CD4-positive, alpha-beta T cell treated with Interleukin-6 for 4 hours (primary cell): ENCODE measurements at regions not wholly inside any gene's neighbourhood (a gene's known extent, or its start where the extent isn't known, plus 50 kb on each side); places are given as distances from the start of the nearest gene placed in this dataset.

Experiments used
- DNase-seq: peaks from one replicate; pipeline ENCODE4 v3.0.0-alpha.2; 2020; ENCODE audit warnings: mixed read lengths

- no peak for DNase-seq
Observed at GRCh38 chr2:120555092-120555491, 180.6 kb upstream of the GLI2 start.

DNA sequence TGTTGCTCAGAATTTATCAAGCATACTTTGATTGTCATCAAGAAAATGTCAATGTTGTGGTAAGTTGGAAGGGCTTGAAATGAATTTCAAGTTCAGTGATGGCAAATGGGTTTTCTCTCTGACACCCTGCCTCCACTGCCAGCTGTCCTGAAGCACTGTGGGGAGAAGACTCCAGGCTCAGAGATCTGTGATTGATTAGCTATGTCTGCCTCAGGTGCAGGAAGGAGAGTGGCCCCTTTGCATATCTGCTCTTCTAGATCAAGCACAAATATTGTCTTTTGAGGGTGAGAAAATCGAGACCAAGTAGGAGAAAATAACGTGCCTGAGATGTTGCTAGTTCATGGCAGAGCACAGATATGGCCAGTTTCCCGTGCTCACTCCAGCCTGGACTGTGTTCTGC is 178.8 kb upstream of the GLI2 start:
- no peak for DNase-seq

GRCh38 chr2:120558847-120559246 is 176.8 kb upstream of the GLI2 start:
- DNase-seq = no peak

- no peak for DNase-seq
Observed at GRCh38 chr2:120559401-120559800, 176.3 kb upstream of the GLI2 start.

DNA sequence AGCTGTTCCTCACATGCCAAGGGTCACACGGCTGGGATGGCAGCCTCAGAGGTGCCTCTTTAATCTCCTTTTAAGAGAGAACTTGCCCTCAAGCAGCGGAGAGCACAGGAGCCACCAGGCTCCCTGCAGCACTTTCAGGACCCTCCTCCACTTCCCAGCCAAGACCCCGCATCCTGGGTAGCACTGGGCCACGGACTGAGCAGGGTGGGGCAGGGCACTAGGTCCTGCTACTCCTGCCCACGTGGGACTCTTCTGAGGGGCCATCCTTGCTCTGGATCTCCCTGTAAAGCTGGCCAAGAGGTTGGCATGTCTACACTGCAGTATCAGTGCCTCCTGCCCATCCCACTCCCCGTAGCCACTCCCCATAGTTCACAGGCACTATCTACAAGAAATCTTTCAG is 175.3 kb upstream of the GLI2 start:
- no peak for DNase-seq

DNA sequence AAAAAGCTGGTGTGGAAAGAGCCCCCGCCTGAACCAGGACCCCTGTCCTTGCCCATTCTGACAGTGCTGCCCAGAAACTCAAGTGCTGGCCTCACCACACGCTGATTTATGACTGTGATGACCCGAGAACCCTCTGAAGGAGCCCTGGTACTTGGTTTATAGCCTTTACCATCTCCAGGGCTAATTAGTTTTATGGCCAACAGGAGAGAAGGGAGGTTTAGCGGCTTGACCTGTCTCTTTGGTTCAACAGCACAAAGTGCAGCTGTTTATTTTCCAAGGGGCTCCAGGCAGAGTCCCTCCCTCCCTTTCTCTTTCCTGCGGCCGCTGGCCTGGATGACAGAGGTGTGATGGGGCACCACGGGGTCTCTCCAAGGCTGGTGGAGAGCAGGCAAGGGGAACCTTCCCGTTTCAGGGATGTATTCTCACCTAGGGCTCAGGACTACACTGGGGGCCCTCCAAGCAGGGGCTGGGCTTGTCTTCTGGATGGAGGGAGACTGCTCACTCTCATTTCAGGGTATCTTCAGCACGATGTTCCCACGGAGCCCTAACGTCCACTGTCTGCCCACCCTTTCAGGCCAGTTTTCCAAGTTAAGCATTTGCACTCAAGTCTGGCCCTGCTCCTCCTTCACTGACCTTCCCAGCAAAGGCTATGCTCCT is 174.2 kb upstream of the GLI2 start:
- DNase-seq = no peak

- DNase-seq = no peak
Observed at GRCh38 chr2:120562218-120563005, 173.3 kb upstream of the GLI2 start.

DNA sequence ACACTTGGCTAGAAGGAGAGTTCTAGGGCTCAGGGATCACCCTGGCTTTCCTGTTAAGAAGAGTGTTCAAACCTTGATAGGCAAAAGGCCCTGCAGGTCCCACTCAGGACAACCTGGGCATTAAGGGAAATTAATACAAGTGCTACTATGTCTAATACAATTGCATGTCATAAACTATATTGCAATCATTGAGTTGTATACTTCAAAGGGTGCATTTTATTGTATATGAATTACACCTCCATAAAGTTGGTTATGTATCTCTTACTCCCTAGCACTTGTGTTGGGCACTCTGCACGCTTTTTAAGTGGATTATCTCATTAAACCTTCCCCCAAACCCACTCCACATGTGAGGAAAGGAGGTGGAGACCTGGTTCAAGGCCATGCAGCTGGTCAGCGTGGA is 172.1 kb upstream of the GLI2 start:
- no peak for DNase-seq

- DNase-seq = no peak
Observed at GRCh38 chr2:120564213-120565094, 171.2 kb upstream of the GLI2 start.

- no peak for DNase-seq
Observed at GRCh38 chr2:120565095-120565460, 170.6 kb upstream of the GLI2 start.

GRCh38 chr2:120565929-120566328 is 169.7 kb upstream of the GLI2 start:
- DNase-seq = no peak

GRCh38 chr2:120566331-120567035 is 169.2 kb upstream of the GLI2 start:
- DNase-seq = no peak

DNA sequence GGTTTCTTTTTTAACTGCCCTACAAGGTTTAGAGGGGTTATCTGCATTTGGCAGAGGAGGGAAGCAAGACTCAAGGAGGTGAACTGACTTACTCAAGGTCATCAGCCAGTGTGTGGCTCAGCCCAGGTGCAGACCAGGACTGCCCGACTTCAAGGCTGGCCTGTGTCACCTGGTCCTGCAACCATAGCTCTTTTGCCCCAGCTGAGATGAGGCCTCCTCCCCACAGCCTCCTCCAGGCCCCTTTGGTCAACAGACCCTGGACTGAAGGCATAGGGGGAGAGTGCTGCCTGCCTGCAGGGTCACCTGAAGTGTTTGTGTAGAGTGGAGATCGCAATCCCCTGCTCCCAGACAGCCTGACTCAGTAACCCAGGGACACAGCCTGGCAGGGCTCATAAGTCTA is 168.5 kb upstream of the GLI2 start:
- no peak for DNase-seq

DNA sequence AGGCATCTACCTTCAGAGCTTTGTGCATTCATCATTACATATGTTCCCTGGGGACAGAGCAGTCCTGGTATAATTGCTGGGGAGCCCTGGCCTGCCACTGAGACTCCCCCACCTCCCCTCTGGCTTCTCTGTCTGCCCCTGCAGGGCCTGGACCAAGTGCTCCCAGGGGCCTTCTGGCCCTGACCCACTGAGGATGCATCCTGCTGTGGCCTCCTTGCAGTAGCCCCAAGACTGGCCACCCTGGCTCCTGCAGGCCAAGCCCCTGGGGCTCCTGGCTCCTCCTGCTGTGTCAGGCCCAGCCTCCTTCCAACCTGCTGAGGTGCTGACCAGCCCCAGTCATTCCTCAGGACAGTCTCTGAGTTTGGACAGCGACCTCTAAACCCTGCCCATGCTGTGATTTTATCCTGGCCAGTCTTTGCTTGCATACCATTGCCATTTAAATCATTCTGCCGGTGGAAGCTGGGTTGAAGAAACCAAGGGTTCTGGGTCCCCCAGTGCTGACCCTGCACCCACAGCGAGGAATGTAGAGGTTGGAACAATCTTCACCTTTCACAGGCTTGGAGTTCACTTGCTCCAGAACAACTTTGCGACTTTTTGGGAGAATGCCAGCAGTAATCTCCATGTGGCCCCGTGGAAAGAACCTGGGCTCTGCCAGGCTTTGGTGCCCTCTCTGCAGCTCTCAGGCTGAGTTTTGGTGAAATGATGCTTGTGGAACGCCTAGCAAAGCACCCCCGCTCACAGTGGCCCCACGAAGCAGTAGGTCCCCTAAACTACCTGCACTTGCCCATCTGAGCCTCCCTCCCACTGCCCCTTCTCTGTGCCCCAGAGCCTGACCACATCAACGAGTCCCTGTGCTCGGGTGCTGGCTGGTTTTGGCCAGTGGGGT is 167.3 kb upstream of the GLI2 start:
- no peak for DNase-seq

GRCh38 chr2:120568975-120569268 is 166.7 kb upstream of the GLI2 start:
- DNase-seq = no peak

DNA sequence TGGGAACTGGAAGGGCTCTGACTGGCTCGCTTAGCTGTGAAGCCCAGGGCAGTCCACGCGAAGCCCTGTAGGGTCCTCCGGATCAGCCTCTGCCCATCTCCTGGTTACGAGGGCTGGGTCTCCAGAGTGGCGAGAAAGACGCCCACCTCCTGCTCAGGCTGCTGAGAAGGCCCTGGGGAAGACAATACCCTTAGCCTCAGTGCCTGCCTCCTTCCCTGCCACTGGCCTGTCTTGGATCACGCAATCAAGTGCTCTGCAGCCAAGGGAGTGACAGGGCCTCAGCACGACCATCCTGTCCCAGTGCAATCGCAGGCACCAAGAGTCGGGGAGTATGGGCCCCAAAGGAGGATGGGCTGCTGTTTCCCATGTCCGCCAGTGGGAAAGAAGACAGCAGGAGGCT is 165.7 kb upstream of the GLI2 start:
- DNase-seq = no peak

DNA sequence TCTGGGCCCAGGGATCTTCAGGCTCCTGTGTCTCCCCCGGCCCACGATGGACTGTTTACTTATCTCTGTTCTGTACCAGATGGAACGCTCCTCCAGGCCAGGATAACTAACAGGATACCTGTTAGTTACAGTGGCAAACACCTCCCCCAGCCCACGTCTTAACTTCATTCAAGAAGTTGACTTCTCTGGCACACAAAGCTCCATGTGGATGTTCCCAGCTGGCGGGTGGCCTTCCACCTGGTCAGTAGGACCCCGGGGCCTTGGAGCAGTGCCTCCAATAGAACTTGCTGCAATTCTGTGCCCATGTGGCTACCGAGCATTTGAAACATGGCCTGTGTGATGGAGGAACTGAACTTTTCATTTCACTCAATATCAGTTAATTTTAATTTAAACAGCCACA is 165.1 kb upstream of the GLI2 start:
- DNase-seq = no peak

DNA sequence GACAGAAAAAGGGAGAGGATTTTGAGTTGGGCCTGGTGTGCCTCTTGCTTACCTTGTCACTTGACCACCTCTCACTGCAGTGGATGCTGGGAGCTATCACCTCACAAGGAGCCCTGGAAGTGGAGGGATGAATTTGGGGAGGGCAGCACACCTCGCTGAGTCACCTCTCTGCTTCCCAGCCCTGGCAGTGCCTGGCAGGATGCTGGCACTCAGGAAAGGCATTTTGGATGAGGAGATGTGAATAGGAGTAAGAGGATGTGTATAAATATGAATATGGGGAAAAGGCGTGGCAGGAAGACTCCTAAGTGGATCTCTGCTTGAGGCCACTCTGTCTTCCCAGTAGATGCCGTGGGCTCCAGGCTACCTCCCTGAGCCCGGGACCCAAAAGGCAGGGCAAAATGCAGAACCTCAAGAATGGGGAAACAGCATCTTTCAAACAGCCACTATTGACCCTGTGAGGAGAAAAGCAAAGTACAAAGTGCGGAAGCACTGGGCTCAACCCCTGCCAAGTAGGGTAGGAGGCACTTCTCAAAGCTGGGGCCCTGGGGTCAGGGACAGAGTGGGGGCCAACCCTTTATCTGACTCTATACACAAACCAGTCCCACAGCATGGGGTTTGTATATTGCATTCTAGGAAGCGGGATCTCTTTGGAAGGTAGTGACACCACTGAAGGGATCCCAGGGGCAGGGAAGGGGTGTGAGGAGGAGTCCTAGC is 164.5 kb upstream of the GLI2 start:
- DNase-seq = no peak

DNA sequence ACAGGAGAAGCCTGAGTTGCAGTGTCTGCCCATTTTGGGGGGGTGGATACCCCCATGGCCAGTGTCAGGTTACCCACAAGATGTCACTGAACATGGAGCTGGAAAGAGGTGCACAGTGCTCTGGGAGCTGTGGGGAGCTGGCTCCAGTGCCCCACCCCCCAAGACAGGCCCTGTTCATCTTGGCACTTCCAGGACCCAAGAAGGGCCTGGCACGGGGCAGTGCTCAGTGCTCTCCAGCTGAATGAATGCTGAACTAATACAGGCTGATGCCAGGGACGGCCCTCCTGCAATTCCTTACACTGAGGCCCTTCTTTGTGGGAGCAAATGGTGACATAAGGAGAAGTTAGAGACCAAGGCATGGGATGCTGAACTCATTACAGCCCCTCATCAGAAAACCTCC is 163.4 kb upstream of the GLI2 start:
- DNase-seq = no peak

- no peak for DNase-seq
Observed at GRCh38 chr2:120574620-120575019, 161.0 kb upstream of the GLI2 start.

DNA sequence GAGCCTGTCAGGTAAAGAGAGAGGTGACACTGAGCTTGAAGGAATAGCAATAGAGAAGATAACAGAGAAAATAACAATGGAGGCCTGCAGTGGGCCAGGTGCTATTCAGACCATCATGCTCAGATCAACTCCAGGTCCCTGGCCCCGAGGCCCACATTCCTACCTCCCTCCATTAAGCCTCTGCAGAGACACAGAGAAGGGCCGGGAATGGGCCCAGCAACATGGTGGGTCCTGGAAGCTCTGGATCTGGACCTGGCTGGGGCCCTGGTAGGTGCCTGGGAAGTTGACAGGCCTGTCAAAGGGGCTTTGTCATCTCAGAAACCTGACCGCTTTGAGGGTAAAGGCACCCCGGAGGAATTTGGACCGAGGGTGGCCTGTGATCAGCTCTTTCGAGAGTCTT is 159.7 kb upstream of the GLI2 start:
- no peak for DNase-seq
